Fibroblast of mammary gland (primary cell): ENCODE measurements at regions not wholly inside any gene's neighbourhood (a gene's known extent, or its start where the extent isn't known, plus 50 kb on each side); places are given as distances from the start of the nearest gene placed in this dataset.
A peak's percentile ranks its signal among the peaks of the same experiment; 100 is the strongest.

Source experiments
- DNase-seq: peaks from one replicate; pipeline ENCODE4 v3.0.0-alpha.2; 2010; ENCODE audit warnings: low read depth
- H3K4me3 ChIP-seq: 2 replicates; pipeline ENCODE4 v1.5.1; 2011; ENCODE audit warnings: low read depth, mild to moderate bottlenecking, low read length, moderate library complexity; ENCODE audit not compliant: control insufficient read depth
- CTCF ChIP-seq: conservative IDR thresholded peaks from 2 replicates; pipeline ENCODE4 v1.5.1; 2011; ENCODE audit warnings: low read depth, low read length, inconsistent platforms; ENCODE audit not compliant: control insufficient read depth, insufficient read depth

- no peak overlapping the region for H3K4me3 ChIP-seq
- DNase-seq = no peak
- no peak for TF ChIP-seq CTCF
Observed at GRCh38 chr1:90650401-90650800, 66.7 kb downstream of the BARHL2 start.

- no peak for TF ChIP-seq CTCF
- no peak overlapping the region for H3K4me3 ChIP-seq
- no peak for DNase-seq
Observed at GRCh38 chr1:90640325-90640724, 76.8 kb downstream of the BARHL2 start.

- H3K4me3 ChIP-seq = no peak overlapping the region
- no peak for TF ChIP-seq CTCF
- DNase-seq = no peak
Observed at GRCh38 chr1:90622666-90623065, 94.4 kb downstream of the BARHL2 start.

- no peak for DNase-seq
- no peak overlapping the region for H3K4me3 ChIP-seq
- no peak for TF ChIP-seq CTCF
Observed at GRCh38 chr1:90621986-90622385, 95.1 kb downstream of the BARHL2 start.

GRCh38 chr1:90616395-90616794 lies 100.7 kb downstream of the BARHL2 start:
- TF ChIP-seq CTCF = no peak
- no peak overlapping the region for H3K4me3 ChIP-seq
- no peak for DNase-seq

GRCh38 chr1:90614872-90615271 lies 102.2 kb downstream of the BARHL2 start:
- no peak for DNase-seq
- TF ChIP-seq CTCF = peak; percentile 15
- no peak overlapping the region for H3K4me3 ChIP-seq

- H3K4me3 ChIP-seq = no peak overlapping the region
- TF ChIP-seq CTCF = no peak
- DNase-seq = no peak
Observed at GRCh38 chr1:90613371-90613770, 103.7 kb downstream of the BARHL2 start.
